ENCODE measurements at regions not wholly inside any gene's neighbourhood (a gene's known extent, or its start where the extent isn't known, plus 50 kb on each side); places are given as distances from the start of the nearest gene placed in this dataset.
"Not testable (repeated sequence)": the region's sequence is repeated elsewhere in the genome, so short reads cannot be mapped to it uniquely, and the experiment has no call there.

DNA sequence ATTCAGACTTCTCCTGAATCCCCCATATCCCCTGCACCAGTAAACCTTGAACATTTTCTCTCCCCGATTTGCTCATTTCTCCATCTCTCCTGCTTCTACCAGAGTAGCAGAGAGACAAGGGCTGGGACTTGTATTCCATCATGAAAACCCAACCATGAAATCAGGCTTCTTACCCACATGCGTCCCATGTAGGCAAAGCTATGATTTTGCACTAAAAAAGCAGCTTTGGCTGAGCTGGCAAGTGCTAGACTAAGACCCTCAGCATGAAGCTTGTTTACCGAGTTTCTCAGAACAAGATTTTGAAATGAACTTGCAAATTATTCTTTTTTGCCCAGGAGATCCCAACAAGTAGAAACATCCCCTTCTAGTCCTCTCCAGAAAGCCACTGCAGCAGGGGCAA, 80.3 kb upstream of the RFLNA start:
- no peak for DNase-seq (ENCODE audit: low read depth in 4 of 4, low spot score in 2 of 4)

DNA sequence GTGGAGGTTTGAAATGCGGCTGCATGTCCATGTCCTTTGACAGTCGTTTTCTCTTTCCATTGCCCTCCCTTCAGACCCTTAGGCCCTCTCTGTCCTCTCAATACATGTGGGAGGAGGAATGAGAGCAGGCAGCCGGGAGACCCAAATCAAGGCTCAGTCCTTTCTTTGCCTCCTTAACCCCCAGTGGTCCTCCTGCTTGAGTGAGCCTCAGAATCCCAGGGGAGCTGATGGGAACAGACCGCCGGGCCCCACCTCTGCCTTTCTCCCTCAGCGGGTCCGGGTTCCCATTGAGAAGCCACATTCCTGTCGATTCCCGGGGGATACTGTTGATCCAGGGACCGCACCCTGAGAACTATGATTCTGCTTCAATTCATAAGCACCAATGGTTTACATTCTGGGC, 77.9 kb upstream of the RFLNA start:
- no peak for DNase-seq (ENCODE audit: low read depth in 4 of 4, low spot score in 2 of 4)

DNA sequence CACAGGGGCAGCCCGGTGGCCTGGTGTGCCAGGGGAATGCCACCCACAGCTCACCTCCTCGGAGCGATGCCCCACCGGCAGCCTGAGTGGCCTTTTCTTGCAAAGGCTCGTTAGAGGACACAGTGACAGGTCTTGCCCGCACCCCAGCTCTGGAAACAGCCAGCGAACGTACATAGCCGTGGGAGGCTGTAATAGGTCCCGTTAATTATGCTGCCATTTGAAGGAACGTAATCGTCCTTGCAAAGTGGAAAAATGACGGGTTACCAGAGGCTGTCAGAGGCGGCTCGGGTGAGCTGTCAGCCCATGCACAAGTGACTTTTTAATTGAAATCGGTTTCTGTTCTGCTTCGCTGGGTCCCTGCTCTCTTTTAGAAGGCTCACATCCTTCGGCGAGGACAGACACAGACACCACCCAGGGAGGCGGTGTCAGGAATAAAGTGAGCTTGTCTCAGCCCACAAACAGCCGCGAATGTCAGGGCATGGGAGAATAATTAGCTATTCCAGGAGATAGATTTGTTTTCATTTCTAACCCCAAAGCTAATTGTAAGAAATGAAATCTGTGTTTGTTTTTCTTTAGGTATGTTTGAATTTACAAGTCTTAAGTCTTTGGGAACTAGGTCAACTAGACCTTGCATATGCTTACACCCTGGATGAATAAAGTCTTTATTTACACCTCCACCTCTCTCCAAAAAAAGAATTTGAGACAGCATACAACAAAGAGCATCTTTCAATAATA, 77.2 kb upstream of the RFLNA start:
- peak in 3 of 4 donors; percentile 27 to 50 (median 30) for DNase-seq (ENCODE audit: low read depth in 4 of 4, low spot score in 2 of 4)

DNA sequence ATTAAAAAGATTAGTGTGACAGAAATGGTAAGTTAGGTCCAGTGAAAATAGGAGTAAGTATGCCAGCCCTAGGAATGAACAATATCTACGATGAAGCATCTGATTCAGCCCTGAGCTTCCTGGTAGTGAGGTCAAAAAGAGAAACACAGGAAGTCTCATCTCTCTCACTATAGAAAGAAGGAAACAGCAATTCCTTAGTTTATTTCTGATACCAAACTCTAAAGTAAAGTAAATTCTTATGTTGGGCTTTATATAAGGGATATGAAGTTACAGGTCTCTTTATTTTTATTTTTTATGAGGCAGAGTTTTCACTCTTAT, 76.7 kb upstream of the RFLNA start:
- DNase-seq (ENCODE audit: low read depth in 4 of 4, low spot score in 2 of 4), result no peak

DNA sequence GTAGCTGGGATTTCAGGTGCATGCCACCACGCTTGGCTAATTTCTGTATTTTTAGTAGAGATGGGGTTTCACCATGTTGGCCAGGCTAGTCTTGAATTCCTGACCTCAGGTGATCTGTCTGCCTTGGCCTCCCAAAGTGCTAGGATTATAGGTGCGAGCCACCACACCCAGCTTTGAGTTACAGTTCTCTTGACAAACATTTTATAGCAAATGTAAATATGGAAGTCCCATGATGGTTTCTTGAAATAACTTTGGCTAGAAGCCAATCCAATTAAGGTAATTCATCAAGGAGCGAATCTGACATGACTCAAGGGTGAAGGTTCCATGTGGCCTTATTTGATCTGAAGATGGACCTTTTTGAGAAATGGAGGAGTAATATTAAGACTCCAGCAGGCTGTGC, 76.2 kb upstream of the RFLNA start:
- DNase-seq (ENCODE audit: low read depth in 4 of 4, low spot score in 2 of 4), result not testable (repeated sequence)

DNA sequence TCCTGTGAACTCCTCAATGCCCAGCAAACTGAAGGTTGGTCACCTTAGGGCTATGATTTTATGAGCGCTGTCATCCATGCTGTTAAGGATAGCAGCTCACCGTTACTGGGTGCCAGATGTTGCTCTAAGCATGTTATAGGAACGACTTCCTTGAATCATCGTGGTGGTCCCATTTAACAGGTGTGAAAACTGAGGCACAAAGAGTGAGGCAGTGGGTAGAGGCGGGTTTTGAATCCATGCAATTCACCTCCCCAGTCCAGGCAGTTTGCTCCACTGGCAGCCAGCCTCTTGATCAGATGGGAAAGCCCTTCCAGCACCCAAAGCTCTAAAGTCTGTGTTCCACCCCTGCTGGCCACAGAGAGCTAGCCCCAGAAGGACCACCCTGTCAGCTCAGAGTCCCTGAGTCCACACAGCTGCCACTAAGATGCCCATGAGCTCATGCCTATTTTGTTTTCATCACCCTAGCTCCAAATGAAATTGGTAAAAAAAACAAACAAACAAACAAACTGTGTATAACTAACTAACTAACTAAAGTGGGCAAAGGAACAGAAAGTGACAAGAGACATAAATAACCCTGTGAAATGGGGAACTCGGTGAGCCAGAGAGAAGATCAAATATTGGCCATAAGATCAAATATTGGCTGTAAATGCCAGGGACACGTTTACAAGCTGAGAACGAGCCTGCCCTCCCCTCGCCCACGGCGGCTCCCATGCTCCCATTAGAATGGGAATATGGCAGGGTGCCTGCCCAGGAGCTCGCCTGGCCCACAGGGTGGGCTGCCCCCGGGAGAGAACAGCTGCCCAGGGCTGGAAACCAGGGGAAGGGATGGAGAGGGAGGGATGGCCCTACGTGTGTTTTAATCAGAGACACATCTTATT, 72.3 kb upstream of the RFLNA start:
- no peak for DNase-seq (ENCODE audit: low read depth in 4 of 4, low spot score in 2 of 4)

DNA sequence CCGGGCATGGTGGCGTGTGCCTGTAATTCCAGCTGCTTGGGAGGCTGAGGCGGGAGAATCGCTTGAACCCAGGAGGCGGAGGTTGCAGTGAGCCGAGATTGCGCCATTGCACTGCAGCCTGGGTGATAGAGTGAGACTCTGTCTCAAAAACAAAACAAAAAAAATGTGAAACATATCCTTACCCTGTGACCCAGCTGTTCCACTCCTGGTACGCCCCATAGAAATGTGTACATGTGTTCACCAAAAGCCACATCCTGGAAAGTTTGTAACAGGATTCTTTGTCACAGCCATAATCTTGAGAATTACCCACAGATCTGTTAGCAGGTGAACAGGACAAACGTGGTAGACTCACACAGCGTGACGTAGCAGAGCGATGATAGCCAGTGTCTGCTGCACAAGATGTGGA, 71.2 kb upstream of the RFLNA start:
- DNase-seq (ENCODE audit: low read depth in 4 of 4, low spot score in 2 of 4), result not testable (repeated sequence)

DNA sequence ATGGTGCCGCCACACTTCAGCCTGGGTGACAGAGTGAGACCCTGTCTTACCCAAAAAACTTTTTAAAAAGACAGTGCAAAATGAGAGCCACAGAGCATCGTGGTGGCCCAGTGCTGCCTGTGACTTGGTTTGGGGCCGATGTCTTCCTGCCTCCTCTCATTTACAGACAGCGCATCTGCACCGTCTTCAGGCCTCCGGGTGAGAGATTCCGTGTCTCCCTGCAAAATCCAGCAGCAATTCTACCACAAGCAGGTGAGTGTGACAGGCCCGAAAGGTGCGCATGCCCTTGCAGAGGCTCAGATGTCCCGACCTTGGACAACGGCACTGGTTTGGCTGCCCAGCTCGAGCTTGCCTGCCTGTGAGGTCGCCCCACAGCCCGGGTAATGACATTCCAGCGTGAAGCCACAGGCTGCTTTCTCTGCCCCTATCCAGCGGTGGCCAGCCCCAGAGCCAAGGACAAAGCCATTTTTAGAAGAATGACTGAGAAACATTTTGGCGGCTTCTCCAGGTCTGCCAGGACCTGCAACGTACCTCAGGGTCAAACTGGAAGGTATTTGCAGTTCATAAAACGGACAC, 70.3 kb upstream of the RFLNA start:
- no peak for DNase-seq (ENCODE audit: low read depth in 4 of 4, low spot score in 2 of 4)

DNA sequence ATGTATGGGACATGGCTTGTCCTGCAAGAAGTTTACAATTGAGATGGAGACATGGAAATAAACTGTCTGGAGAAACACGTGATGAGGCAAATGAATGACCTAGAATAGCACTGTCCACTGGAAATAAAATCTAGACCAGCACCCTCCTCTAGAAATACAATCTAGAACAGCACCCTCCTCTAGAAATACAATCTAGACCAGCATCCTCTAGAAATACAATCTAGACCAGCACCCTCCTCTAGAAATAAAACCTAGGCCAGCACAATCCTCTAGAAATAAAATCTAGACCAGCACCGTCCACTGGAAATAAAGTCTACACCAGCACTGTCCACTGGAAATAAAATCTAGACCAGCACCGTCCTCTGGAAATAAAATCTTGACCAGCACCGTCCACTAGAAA, 69.2 kb upstream of the RFLNA start:
- DNase-seq (ENCODE audit: low read depth in 4 of 4, low spot score in 2 of 4), result no peak

DNA sequence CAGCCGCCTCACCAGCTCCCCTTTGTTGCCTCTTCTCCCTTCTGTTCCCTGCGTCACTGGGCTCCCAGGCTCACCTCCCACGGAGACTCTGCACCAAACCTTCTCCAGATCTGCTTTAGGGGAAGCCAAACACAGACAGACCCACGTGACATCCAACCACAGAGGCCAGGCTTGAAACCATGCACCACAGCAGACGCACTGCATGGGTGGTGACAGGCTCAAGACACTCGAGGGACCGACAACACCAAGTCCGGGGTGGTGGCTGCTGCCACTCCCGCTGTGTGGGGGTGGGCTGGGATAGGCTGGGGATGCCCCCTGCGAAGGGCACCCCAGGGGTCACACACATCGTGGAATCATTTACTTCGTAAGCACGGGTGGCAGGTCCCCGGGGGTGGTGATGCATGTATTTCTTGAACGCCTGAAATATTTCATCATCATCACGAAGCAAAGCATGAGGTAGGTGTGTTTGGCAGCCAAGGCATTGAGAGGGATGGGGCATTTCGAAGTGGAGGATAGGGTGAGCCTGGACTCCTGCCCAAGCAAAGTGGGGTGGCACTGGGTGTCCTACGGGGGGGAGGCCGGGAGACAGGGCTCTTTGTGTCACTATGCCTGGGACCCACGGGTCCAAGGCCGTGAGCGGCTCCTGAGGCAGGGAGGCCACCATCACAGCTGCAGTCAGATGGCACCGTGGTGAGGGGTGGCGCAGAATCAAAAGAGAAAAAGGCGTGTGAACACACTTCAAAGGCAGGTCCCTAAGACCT, 66.8 kb upstream of the RFLNA start:
- no peak for DNase-seq (ENCODE audit: low read depth in 4 of 4, low spot score in 2 of 4)

DNA sequence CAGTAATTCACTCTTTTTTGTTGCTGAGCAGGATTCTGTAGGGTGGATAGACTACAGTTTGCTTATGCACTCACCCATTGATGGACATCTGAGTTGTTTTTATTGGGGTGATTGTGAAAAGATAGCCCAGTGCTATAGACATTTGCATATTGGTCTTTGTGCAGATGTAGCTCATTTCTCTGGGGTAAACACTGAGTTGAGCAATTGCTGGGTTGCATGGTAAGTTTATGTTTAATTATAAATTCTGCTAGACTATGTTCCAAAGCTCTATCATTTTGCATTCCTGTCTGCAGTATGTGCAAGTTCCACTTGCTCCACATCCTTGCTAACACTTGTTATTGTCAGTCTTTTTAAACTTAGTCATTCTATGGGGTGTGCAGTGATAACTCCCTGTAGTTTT, 65.4 kb upstream of the RFLNA start:
- DNase-seq (ENCODE audit: low read depth in 4 of 4, low spot score in 2 of 4), result no peak

DNA sequence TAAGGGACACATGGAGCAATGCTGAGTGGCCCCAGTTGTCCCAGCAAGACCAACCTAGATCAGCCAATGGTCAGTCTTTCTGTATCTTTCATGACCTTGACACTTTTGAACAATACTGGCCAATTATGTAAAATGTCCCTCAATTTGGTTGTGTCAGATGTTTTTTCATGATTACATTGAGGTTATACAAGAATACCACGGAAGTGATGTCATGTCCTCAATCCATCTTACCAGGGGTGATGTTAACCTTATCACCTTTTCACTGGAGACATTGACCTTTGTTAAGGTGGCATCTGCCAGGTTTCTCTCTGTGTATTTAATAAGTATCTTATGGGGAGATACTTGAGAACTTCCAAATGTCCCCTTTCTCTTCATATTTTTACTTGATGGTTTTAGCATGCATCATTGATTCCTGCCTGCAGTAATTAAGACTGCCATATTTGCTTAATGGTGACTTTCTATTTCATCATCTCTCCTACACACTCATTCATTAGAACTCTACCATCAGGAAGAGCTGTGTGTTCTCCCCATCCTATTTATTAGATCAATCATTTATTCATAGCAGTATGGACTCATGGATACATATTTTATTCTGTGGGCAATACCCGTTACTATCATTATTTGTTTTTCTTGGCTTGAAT, 64.7 kb upstream of the RFLNA start:
- DNase-seq (ENCODE audit: low read depth in 4 of 4, low spot score in 2 of 4), result no peak

DNA sequence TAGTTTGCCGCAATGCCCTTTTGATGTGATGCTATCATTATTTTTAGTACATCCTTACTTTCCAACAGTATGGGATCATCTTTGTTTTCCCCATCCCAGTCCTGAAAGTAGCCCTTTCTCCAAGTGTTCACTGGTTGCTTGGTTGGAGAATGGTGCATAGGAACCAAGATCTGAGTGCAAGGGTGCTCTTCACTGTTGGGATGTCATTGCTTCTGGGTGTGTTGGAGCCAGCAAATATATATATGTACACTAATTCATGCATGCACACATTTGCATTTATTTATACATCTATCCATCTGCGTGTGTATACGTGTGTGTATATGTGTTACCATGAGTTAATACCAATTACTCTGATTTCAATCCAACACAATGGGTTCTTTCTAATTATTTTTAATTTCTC, 64.1 kb upstream of the RFLNA start:
- DNase-seq (ENCODE audit: low read depth in 4 of 4, low spot score in 2 of 4), result no peak

DNA sequence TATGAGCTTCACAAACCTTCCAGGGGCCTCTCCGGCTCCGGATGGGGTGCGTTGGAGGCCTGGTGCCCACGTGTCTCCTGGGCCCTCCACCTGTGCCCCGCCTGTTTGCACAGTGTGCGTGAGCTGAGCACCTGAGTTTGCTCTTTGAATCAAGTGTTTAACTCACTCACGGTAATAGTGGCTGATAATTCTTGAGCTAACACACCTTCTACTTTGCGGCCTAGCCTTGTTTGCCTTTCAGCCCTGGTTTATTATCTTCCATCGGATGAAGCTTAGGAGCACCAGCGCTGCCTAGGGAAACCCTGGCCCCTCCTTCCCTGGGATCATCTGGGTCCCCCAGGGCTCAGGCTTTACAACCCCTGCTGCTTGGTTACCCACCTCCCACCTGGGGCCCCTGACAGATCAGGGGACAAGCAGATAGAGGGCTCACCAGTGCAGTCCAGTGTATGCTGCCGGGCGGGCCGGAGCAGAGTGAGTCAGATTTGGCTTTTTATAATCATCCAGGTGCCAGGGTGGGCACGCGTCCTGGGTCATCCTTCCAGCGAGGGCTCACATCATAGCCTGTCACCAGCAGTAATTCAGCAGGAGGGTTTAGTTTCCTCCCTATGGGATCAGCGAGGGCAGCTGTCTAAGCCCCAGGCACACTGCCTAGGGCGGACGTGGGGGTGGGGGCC, 62.8 kb upstream of the RFLNA start:
- no peak for DNase-seq (ENCODE audit: low read depth in 4 of 4, low spot score in 2 of 4)

DNA sequence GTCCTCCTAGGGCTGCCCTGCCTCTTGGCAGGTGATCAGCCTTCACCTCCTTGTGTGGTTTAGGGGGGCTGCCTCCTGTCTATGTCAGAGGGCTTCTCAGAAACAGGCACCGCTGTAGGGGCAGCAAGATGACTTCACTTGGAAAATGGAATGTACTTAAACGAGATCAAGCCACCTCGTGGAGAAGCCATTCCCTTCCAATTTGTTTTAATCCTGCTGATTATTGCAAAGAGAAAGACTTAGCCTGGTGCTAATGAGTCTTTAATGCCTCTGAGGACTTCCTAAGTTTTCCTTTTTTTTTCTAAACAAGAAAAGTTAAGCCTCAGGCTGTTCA, 62.3 kb upstream of the RFLNA start:
- DNase-seq (ENCODE audit: low read depth in 4 of 4, low spot score in 2 of 4), result no peak

DNA sequence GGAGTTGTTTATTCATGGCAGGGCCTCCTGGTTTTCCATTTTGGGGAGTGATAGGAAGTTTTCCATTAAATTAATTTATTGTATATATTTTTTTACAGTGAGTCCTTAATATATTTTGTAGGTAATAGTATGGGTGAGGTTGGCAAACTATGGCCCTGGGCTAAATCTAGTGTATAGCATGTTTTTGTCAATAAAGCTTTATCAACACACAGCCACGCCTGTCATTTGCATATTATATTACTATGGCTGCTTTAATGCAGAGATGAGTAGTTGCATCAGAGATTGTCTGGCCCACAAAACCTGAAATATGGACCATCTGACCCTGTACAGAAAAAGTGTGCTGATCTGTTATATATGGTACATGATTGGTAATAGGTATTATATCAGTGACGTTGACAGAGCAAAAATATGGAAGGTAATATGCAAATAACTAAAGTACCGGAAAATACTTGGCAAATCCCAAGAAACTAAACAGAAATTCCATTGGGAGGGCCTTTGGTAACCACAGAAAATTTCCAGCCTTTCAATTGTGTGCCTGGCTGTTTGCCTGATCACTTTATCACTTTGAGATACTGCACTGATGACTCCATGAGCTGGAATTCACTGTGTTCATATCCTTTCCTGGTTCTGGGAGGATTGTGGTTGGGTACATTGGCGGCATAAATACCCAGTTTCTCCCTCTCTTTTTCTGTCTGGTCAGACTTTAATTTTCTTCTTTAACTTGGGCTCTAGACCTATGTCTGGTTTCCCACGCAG, 61.7 kb upstream of the RFLNA start:
- no peak for DNase-seq (ENCODE audit: low read depth in 4 of 4, low spot score in 2 of 4)

DNA sequence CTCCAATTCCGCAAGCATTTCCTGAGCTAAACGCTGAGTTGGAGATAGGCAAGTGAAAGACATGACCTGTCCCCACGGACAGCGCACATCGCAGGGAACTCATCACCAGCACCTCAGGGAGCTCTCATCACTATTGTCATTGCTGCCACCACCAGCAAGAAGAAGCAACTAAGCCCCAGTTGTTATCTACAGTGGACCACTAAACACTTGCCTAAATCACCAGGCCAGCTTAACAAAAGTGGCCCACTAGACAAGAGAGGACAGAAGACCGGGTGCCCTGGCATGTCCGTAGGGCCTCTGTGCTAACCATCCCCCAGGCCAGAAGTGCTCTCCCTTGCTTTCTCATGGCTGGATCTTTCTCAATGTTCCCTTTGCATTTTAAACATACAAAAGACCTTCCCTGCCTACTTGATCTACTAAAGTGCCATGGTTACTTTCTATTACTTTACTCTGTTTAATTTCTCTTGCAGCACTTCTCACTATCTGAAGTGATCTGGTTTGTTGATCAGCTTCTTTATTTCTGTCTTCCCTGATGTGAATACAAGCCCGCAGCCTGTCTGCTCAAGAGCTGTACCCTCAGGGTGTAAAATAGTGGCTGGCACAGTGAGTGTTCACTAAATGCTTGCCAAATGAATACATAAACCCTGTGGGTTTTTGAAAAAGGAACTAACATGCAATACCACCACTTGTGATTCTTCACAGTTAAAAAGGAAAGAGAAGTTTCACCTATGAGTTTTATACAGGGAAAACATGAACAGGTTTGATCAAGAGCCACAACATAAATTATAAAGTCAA, 60.9 kb upstream of the RFLNA start:
- no peak for DNase-seq (ENCODE audit: low read depth in 4 of 4, low spot score in 2 of 4)

DNA sequence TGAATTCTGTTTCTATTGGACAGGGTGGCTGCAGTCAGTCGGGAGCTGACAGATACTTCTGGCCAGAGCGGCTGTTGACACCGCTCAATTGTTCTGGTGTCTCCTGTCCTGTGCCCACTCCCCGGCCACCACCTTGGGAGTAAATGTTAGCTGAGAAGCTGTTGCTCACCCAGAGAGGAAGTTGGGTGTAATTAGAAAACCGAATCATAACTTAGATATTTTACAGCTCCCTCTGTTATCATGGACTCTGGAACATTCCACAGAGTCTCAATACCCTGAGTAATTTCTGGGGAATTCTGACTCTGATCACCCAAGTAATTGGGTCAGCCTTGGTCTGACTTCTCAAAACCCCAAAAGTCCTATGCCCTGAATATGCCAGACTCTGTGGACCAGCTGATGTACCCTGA, 58.3 kb upstream of the RFLNA start:
- DNase-seq (ENCODE audit: low read depth in 4 of 4, low spot score in 2 of 4), result no peak

DNA sequence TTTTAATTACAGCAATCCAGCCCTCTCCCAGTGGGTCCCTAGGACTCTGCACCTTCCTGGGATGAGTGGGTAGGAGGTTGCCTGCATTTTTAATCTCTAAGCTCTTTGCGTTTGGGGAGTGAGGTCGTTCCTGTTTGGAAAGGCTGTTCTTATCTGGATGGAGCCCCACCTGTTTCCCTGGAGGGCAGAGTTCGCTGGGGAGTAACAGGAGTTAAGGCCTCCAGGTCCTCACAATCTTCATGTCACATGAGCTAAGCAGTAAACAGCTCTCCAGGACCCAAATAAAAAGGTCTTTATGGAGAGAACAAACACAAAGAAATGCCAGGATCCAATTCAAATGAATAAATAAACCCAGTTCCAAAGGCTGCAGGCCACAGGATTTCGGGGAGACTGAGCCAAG, 56.0 kb upstream of the RFLNA start:
- DNase-seq (ENCODE audit: low read depth in 4 of 4, low spot score in 2 of 4), result no peak
